ENCODE measurements at regions not wholly inside any gene's neighbourhood (a gene's known extent, or its start where the extent isn't known, plus 50 kb on each side); places are given as distances from the start of the nearest gene placed in this dataset.

GRCh38 chr16:73216932-73217331 is 169.0 kb upstream of the ZFHX3 start:
- Histone ChIP-seq H3K4me1 (ENCODE audit: insufficient read depth, low read length) (peaks cover 12% of the 10 kb centered on the region), H3K9me3 (ENCODE audit: low read length) (peaks cover 7% of the 10 kb centered on the region), H3K4me2 (ENCODE audit: low read depth, low read length) (peak overlapping the region; percentile 40; the same call in 1 of the 2 replicates), H3K36me3 (replicated peaks in 1 of 2; ENCODE audit: control insufficient read depth in 1 of 2, insufficient read depth in 2 of 2, low read length in 2 of 2) (no peaks in the 10 kb centered on the region), H2AFZ (ENCODE audit: low read length) (no peak overlapping the region), H3K27me3 (ENCODE audit: control insufficient read depth in 1 of 2, insufficient read depth in 2 of 2, low read length in 2 of 2) (peaks cover 0 to 4% of the 10 kb centered on the region in 2 experiments; a peak in 1 of 5 replicates), H3K9ac (ENCODE audit: insufficient read depth, low read depth, low read length) (no peak overlapping the region), H3K79me2 (ENCODE audit: insufficient read depth, low read length) (no peaks in the 10 kb centered on the region), H4K20me1 (ENCODE audit: insufficient read depth, low read length) (no peaks in the 10 kb centered on the region), H3K27ac (ENCODE audit: extremely low read length, insufficient read depth, low read length) (no peak overlapping the region), H3K4me3 (replicated peaks in 1 of 3; ENCODE audit: insufficient read depth in 1 of 3, low read depth in 2 of 3, low read length in 3 of 3) (no peak overlapping the region)
- in situ Hi-C loops (cut with HindIII; ENCODE audit: extremely low pct_ligation_motif_present, low pct_unique_long_range_greater_than_20kb) = no loop called here
- FAIRE-seq (no peak), ATAC-seq (peak; percentile 80; the same call in 2 of the 3 replicates), DNase-seq (ENCODE audit: low spot score) (no peak)
- ChIA-PET CTCF (ENCODE audit: low intra/inter-chr PET ratio, low total read pairs) (no interaction called here), POLR2A (no interaction called here)
- no TSS peak for BruUV-seq (replicated peaks)
- intact Hi-C loops (cut with micrococcal nuclease; ENCODE audit: unreplicated experiment) = no loop called here
- peak; percentile 90 for TF ChIP-seq FOSL2 (CRISPR knock-in tag; IDR thresholded peaks at IDR 0.05)
- peak; percentile 72; the same call in 1 of the 2 replicates for TF ChIP-seq ONECUT2 (CRISPR knock-in tag; IDR thresholded peaks at IDR 0.05)
- no peak for TF ChIP-seq CREBL2 (CRISPR knock-in tag; IDR thresholded peaks at IDR 0.05; ENCODE audit: borderline replicate concordance)
- peak; percentile 99 for TF ChIP-seq KAT2B (IDR thresholded peaks at IDR 0.05; ENCODE audit: borderline replicate concordance, low read depth, low read length)
- no peak for TF ChIP-seq GABPA (IDR thresholded peaks at IDR 0.05; ENCODE audit: low read depth, low read length)
- 0 out of 2 replicates have a peak, but pooled peaks have one; percentile 11 for TF ChIP-seq GABPA (CRISPR knock-in tag; IDR thresholded peaks at IDR 0.05; ENCODE audit: low read depth)
- TF ChIP-seq NR2C2 (CRISPR knock-in tag; IDR thresholded peaks at IDR 0.05; ENCODE audit: borderline replicate concordance) = no peak
- no peak for TF ChIP-seq ZNF362 (CRISPR knock-in tag; IDR thresholded peaks at IDR 0.05; ENCODE audit: borderline replicate concordance)
- TF ChIP-seq ZNF24 (IDR thresholded peaks at IDR 0.05) = no peak
- 42% methylated on average over 8 of the region's 8 CpGs for WGBS (ENCODE audit: low lambda C conversion rate)

Data from HepG2 (cell line).